Keratinocyte (primary cell): ENCODE measurements at regions not wholly inside any gene's neighbourhood (a gene's known extent, or its start where the extent isn't known, plus 50 kb on each side); places are given as distances from the start of the nearest gene placed in this dataset.

Source experiments
- CTCF ChIP-seq, 3 experiments: IDR thresholded peaks in 1 of 3; conservative IDR thresholded peaks in 1 of 3; optimal IDR thresholded peaks in 1 of 3; 2 replicates in 2 of 3; 3 replicates in 1 of 3; pipeline versions ENCODE3 to v1.5.1; 2011; ENCODE audit warnings: low read length in 3 of 3, mild to moderate bottlenecking in 3 of 3, moderate library complexity in 2 of 3, control low read depth in 1 of 3, inconsistent platforms in 1 of 3; ENCODE audit not compliant: insufficient read depth in 2 of 3; ENCODE audit errors: extremely low read depth in 1 of 3
- EZH2 ChIP-seq: IDR thresholded peaks from one replicate; pipeline ENCODE4 v1.6.1; 2012; ENCODE audit warnings: inconsistent platforms, mild to moderate bottlenecking, low read length, moderate library complexity

- TF ChIP-seq CTCF (optimal IDR thresholded peaks at IDR 0.05 in 1 of 3, IDR thresholded peaks at IDR 0.05 in 1 of 3, conservative IDR thresholded peaks at IDR 0.05 in 1 of 3; ENCODE audit: extremely low read depth in 1 of 3, insufficient read depth in 2 of 3, low read length in 3 of 3) (no peak), EZH2 (no peak)
These were observed 81.3 kb upstream of the IRX4 start for GRCh38 chr5:1963941-1964451.
